HL-60/S4 treated with phorbol 12-myristate 13-acetate at 8.2 ng/mL for 4 days and 3 days (cell line): ENCODE measurements at regions not wholly inside any gene's neighbourhood (a gene's known extent, or its start where the extent isn't known, plus 50 kb on each side); places are given as distances from the start of the nearest gene placed in this dataset.

Experiments used
- in situ Hi-C: fragments of 300-500 bp; cut with MboI; formaldehyde crosslinking; loops from 2 replicates; pipeline ENCODE4 v1.15.0; 2022; ENCODE audit warnings: low sequenced_read_pairs

- in situ Hi-C loops, result no loop called here
These were observed 489.7 kb upstream of the CNKSR2 start for GRCh38 chrX:20884565-20884964.

- in situ Hi-C loops, result no loop called here
These were observed 510.6 kb upstream of the CNKSR2 start for GRCh38 chrX:20863649-20864048.

GRCh38 chrX:20861113-20861512 lies 513.1 kb upstream of the CNKSR2 start:
- in situ Hi-C loops, result no loop called here

GRCh38 chrX:20857746-20858145 lies 516.5 kb upstream of the CNKSR2 start:
- in situ Hi-C loops, result no loop called here

GRCh38 chrX:20838477-20838876 lies 535.7 kb upstream of the CNKSR2 start:
- in situ Hi-C loops, result no loop called here

GRCh38 chrX:20829665-20830491 lies 544.3 kb upstream of the CNKSR2 start:
- in situ Hi-C loops, result no loop called here

GRCh38 chrX:20825984-20826383 lies 548.2 kb upstream of the CNKSR2 start:
- in situ Hi-C loops, result no loop called here

GRCh38 chrX:20803971-20804370 lies 537.3 kb upstream of the RPS6KA3 start:
- in situ Hi-C loops, result no loop called here

GRCh38 chrX:20802036-20802435 lies 535.3 kb upstream of the RPS6KA3 start:
- in situ Hi-C loops, result no loop called here

- in situ Hi-C loops, result no loop called here
These were observed 529.7 kb upstream of the RPS6KA3 start for GRCh38 chrX:20796450-20796849.

GRCh38 chrX:20789103-20789502 lies 522.4 kb upstream of the RPS6KA3 start:
- in situ Hi-C loops, result no loop called here

GRCh38 chrX:20767346-20767745 lies 500.6 kb upstream of the RPS6KA3 start:
- in situ Hi-C loops, result no loop called here

GRCh38 chrX:20756585-20756984 lies 489.9 kb upstream of the RPS6KA3 start:
- in situ Hi-C loops, result no loop called here

- in situ Hi-C loops, result no loop called here
These were observed 486.4 kb upstream of the RPS6KA3 start for GRCh38 chrX:20753076-20753475.

GRCh38 chrX:20746690-20747089 lies 480.0 kb upstream of the RPS6KA3 start:
- in situ Hi-C loops, result no loop called here

- in situ Hi-C loops, result no loop called here
These were observed 476.3 kb upstream of the RPS6KA3 start for GRCh38 chrX:20743046-20743445.

- in situ Hi-C loops, result no loop called here
These were observed 475.4 kb upstream of the RPS6KA3 start for GRCh38 chrX:20742106-20742505.

GRCh38 chrX:20740443-20740842 lies 473.7 kb upstream of the RPS6KA3 start:
- in situ Hi-C loops, result no loop called here

- in situ Hi-C loops, result no loop called here
These were observed 472.5 kb upstream of the RPS6KA3 start for GRCh38 chrX:20739038-20739745.

- in situ Hi-C loops, result no loop called here
These were observed 462.7 kb upstream of the RPS6KA3 start for GRCh38 chrX:20729416-20729815.

GRCh38 chrX:20727447-20727846 lies 460.7 kb upstream of the RPS6KA3 start:
- in situ Hi-C loops, result no loop called here

GRCh38 chrX:20720954-20721626 lies 454.4 kb upstream of the RPS6KA3 start:
- in situ Hi-C loops, result no loop called here
